HG02870 (cell line): ENCODE measurements at regions not wholly inside any gene's neighbourhood (a gene's known extent, or its start where the extent isn't known, plus 50 kb on each side); places are given as distances from the start of the nearest gene placed in this dataset.

Experiments
- ATAC-seq: cut with Tn5 transposase; IDR thresholded peaks from one replicate; pipeline ENCODE4 v1.9.1; 2021; ENCODE audit warnings: mild to moderate bottlenecking, moderate library complexity; ENCODE audit not compliant: unreplicated experiment

DNA sequence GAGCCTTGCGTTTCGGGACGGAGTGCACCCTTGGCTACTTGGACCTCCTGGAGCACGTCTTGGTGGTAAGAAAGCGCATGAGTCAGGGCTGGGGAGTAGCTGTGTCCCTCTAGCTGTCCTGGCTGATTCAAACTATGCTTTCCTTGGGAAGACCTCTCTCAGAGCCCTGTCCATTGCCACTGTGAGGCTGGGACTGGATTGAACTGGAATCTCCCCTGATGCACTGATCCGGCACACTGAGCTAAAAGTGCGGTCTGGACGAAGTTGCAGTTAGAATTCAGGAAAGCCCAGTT is 232.6 kb upstream of the TPM1 start:
- ATAC-seq, result no peak

DNA sequence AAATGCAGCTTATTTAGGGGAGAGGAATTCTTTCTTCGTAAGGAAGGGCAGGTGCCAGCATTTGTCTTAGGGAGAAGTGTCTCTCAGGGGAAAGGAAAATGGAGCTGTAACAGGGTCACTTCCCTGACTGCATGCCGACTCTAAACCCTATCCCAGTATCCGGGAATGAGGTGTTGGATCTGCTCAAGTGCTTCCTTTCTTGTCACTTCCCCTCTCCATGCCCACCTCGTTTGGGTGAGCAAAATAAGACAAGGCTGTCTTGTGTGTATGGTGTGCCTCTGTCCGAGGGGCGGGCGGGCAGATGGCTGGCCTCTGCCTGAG is 230.1 kb upstream of the TPM1 start:
- ATAC-seq, result no peak

DNA sequence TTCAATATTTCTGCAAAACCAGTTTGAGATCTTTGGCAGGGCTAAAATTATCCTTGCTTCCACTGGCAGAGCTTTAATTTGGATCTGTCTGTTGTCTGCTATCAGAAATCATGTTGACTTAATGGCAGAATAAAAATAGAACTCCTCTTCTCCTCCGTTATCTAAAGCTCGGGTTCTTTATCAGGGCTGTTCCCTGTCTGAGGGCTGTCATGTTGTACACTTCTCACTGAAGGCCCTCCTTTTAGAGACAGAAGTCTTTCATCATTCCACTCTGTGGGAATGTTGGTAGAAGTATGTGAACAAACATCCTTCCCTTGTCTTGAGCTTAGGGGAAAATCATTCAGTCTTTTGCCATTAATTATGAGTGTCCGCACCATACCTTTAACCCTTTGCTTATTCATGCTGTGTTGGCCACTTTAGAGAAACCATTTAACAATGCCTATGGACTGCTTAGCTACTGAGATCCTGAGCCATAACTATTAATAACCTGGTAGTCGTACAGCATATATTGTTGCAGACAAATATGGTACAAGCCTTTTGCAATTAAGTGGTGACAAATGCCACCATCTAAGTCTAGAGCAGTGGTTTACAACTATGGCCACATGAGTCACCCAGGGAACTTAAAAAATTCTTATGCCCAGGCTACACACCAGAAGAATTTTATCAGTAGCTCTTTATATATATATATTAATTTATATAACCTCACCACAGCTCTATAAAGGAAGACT is 226.0 kb upstream of the TPM1 start:
- ATAC-seq, result no peak

DNA sequence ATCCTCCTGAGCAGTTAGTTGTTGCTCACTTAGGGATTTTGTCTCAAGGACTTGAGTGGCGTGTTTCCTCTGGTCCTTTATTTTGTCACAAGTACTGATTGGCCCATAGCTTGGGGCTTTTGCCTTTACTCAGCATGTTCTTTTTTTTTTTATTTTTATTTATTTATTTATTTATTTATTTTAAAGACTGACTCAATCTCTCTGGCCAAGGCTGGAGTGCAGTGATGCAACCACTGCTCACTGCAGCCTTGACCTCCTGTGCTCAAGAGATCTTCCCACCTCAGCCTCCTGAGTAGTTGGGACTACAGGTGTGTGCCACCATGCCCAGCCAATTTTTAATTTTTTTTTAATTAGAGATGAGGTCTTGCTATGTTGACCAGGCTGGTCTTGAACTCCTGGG is 223.9 kb upstream of the TPM1 start:
- ATAC-seq, result no peak

DNA sequence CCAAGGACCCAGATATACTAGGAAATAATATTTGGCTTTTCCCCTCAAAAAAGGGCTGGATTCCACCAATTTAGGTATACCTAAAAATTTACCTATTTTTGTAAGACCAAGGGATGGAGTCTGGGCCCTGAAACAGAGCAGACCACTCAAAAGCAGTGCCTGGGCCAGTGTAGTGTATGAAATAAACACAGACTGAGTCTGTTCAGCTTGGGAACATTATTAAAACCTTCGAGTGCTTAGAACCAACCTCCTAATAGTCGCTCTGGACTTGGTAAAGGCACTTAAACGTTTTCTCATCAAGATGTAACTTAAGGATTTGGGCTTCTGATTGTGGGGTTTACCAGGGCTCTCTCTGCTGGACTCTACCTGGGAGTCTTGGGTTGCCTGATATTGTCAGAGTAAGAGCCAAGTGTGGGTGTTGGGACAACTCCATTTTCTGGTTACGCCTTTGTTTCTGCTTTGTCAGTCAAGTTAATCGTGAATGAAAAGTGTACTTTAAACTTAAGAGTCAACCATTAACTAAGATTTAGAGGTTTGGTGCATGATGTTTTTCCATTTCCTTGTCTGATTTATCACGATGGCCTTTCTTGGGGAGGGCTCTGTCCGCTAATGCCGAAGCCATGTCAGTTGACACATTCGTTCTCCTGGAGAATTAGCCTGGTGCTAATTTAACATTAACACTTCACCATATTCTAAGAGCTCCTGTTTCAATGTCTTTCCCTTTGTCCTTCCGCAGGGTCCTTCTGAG is 221.0 kb upstream of the TPM1 start:
- ATAC-seq, result no peak

DNA sequence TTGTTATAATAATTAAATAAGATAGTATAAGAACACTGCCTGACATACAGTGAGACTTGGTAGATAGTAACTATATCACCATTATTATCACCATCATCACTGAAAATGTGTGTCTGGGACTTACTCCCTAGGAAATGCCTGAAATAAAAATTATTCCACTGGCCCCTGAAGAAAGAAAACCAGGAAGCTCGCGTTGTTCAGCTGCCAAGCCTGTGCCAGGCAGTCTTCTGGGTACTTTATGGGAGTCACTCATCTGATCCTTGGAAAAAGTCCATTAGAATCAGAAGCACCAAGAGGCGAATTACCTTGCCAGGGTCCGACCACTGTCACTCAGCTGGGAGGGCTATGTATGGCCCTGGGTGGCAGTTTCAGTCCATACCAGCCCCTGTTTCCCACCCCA is 220.3 kb upstream of the TPM1 start:
- ATAC-seq, result no peak

DNA sequence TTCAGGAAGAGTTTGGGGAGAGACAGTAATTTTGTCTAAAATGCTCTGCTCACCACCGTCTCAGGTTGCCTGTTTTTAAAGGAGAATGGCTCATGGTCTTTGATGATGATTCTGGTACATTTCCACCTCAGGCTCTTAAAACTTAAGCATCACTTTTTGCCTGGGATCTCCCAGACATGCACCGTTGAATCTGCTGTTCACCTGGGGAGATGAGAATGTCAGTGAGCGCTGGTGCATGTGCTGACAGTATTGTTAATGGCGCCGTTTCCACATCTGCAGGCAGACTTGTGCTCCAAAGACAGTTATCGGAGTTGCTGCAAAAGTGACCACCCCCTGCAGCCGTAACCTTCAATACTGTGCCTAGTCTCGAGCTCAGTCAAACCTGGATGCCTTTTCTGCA is 219.0 kb upstream of the TPM1 start:
- no peak for ATAC-seq

DNA sequence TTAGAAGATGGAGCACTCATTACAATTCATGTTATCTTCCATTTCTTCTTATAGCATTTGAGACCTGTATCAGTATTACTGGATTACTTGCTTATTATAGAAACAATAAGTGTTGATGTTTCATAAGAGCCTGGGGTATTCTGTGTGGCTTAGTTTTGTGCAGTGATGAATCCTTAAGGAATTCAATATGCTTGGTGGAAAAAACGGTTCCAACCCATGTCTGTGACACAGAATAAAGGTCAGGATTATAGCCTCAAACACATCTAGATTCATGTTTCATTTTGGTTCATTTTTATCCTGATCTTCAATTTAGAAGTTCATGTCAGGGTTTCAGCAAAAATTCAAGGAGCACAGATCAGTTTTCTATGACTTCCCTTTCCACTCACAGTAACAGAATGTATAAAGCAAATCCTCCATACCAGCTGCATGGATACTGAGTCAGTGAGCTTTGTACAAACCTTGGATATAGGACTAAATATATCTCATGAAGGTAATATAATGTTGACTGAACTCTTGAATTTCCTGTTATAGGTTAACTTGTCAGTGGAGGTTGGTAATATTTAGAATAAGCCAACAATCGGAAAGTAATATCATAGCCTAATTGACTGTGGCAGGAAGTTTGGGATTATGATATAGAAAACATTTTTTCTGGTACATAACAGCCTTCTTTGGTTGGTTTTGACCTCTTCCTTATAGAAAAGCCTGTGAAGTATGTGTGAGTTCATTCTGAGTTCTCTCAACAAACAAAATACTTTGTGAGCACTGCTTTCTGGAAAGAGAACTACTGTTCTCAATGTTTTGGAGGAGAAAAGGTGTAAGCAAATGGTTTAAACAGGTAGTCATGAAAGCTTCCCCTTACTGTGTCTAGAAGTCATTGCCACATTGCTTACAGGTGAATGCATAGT is 218.2 kb upstream of the TPM1 start:
- ATAC-seq, result no peak

DNA sequence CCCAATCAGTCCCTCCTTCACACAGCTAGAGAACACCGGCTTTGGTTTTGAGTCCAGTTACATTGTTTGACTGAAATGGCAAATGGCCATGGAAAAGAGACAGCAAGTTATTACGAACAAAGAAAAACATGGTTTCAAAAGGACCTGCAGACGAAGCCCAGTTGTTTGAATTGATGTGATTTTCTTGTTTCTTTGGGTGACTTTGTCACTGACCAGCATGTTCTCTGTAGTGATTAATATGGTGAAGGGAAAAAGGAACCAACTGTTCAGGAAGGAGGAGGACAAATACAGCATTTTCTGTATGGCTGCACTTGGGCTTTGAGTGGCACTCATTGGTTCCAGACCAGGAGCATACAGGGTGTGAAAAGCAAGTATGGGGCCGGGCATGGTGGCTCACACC is 217.4 kb upstream of the TPM1 start:
- ATAC-seq, result no peak

DNA sequence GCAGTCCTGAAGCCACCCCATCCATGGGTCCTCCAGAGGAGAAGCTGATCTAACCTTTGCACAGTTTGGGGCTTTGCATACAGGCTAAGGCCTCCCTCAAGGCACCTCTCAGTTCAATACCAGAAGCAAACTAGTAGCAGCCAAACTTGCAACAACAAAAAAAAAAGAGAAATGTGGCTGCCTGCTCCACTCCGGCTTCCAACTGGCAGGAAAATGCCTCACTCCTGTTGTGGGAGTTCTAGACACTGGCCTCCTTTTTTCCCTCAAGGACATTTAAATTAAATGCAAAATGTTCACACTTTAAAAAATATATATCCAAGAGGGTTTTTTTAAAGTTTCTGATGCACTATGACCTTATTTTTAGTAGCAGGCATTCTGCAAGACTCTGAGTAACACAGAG is 216.0 kb upstream of the TPM1 start:
- ATAC-seq, result no peak

DNA sequence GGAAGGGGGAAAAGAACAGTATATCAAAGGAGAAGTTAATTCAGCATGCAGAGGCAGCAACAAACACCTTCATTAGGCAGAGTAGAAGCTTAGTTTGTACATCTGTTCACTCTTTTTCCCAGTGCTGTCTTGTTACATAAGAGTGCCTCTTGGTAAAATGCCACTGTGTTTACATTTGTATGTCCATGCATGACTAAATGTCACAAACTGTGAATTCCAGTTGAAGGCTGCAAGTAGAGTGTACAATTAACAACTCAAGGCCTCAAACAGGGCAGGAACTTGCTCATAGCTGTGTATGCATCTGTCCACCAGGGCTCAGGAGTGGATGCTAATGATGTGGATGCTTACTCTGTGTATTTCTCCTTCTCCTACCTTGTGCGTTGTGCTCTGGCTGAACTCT is 214.2 kb upstream of the TPM1 start:
- ATAC-seq, result no peak

DNA sequence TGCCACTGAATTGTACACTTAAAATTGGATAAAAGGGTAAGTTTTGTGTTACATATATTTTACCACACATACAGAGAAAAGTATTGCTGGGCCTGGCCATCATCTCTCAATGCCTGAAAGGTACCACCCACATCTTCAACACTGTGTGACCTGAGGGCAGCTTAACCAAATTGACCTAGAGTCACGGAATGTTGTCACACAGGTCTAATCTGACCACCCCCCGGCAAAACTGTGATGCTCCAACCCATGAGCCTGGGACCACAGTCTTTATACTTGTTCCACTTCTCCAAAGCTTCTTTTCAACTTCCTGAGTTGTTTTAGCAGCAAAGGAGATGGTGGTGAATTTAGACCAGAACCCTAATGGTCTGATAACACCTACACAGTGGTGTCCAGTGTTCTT is 210.3 kb upstream of the TPM1 start:
- ATAC-seq, result no peak

DNA sequence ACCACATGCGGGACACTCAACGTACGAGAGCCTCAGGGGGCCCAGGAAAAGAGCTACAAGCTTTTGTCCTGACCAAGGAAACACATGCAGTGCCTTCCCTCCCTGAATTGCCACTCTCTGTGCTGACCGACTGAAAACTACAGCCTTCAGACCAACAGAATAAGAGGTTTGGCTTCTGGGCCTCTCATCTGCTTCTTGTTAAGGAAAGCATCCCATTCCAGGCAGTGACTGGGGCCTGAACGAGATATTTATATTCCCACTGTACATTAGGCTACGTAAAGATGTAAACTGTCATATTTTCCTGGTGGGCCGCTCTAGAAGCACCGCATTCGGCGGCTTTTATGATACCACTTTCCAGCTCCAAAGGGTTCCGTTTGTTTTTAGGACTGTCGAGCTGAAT is 208.9 kb upstream of the TPM1 start:
- no peak for ATAC-seq

DNA sequence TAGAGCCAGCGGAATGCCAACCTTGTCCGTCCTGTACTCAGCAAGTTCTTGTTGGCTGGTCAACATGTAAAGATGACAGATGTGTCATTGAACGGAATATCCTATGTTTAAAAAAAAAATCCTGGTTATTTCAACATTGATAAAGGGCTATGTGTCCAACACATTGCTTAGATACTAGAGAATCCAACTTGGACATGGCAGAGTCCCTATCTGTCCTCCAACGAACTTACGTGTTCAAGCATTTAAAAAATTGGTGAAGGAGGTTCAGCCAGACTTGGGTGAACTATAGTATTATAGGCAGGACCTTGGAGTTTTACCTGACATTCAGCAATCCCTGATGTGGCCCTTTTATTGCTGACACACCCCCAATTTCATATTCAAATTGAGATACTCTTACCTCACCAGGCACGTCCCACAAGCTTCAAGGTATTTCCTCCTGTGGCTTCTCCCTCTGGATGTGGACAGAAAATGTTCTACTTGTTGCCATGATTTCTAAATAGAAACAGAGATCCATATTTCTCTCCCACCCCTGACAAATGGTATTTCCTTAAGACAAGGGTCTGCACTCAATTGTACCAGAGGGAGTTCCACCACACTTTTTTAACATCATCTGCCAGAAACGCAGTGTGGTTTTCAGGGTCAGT is 207.7 kb upstream of the TPM1 start:
- no peak for ATAC-seq

DNA sequence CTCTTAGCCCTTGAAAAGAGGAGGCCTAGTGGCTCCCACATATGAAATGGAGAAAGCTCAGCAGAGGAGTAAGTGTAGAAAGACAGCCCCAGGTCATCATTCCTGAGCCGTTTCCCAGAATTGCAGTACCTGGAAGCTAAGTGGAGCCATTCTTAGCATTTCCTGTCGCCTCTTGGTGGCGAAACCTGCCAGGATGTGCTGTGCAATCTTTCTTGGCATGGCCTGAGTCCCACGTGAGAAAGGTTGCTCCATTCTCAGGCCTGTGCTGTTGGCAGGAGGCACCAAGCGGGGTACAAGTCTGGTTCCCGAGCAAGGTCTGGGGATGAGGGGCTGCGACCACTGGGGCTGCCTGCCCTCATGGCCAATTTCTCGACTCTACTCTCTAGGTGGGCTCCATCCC is 207.2 kb upstream of the TPM1 start:
- ATAC-seq, result no peak

DNA sequence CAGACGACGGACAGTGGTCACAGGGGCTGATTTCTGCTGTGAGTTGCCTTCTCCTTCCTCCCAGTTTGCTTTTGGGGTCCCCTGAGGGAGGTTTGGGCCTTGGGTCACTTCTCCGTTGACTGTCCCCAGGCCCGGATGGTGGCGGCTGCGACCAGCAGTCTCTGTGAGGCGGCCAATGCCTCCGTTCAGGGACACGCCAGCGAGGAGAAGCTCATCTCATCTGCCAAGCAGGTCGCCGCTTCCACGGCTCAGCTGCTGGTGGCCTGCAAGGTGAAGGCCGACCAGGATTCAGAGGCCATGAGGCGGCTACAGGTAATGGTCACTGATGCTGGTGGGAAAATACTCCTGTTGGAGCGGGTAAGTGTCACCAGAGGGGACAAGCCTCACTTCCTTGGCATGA is 206.8 kb upstream of the TPM1 start:
- no peak for ATAC-seq

DNA sequence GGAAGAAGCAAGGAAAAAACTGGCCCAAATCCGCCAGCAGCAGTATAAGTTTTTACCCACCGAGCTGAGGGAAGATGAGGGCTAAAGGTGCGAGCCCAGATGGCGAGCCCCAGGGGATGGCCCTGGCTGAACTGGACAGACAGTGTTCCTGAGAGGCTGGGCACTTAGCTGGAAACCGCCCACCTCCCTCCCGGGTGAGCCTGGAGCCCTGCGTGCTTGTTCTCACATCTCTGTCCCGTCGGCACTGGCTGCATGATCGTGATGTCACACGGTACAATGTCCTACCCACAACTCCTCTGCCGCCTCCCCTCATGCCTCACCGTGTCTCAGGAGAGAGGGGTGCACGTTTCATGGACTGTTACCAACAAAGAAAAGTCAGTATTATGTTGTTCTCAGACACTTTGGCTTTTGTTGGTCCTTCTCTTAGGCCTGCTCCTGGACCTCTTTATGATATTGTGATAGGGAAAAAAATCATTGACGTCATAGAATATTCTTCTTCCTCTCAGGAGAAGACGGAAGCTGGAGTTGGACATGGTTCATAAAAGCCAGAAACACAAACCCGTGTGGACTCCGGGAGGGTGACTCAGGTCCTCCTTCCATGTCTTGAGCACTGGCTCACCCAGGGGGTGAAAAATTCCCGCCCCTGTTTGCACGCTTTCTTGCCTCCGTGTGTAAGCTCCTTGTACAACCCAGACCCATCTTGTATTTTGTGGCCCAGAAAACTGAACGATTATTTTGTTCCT is 201.8 kb upstream of the TPM1 start:
- ATAC-seq, result no peak

DNA sequence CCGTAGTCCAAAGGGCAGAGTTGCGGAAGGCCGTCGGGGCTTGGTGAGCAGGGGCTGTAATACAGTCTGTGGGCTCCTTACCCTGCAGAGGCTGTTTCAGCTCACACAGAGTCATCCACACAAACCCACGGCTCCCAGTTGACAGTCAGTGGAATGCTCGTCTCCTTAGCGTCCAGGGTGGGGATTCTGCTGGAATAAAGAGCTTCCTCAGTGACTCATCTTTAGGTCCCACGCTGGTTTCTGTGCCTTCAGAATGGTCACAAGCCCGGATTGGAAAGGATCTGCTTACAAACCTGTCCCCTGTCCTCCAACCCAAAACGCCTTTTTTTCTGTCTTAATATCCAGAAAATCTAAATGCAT is 201.3 kb upstream of the TPM1 start:
- ATAC-seq, result no peak

DNA sequence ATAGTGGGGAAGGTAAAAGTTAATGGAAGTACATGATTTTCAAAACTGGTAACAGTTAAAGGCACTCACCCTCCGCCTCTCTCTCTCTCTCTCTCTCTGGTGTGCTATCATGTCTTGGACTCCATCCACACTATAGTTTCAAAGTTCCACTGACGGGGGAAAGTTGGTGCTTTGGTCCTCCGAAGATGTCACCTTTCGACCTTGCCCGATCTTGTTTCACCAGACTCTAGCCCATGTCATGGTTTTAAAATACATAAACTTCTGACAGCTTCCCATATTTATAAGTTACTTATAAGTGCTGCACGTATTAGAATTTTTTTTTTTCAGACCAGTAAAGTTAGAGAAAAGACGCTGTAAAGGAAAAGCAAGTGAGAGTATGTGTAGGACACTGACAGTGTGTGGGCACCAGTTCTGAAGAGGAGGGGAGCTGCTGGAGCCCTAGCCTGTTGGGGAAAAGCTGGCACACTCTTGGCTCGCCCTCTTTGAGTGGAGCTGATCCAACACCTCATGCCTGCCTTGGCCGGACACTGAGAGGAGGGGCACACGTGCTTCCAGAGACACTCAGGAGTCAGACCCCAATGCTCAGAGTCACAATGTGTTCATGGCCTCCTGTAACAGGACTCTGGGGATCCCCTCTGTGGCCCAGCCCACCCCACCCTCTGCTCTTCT is 200.5 kb upstream of the TPM1 start:
- ATAC-seq, result no peak

DNA sequence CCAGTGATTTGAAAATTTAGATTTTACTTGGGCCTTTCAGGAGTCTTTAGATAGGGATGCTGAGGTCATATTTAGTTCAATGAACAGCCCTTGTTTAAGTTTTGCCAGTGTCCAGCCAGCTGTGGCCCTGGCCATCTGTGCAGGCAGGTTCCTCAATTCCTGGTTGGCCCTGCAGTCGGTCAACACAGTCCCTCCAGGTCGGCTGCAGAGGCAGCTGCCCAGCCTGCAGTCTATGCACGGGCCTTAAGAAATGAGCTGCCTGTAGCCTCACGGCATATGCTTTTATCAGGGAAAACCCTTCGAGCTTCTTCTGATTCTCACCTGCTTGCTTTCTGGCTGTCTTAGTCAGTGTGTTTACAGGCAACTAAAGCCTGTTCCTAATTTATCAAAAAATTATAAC is 199.2 kb upstream of the TPM1 start:
- ATAC-seq, result no peak
